Mesothelial cell of epicardium (in vitro differentiated cells): ENCODE measurements at regions not wholly inside any gene's neighbourhood (a gene's known extent, or its start where the extent isn't known, plus 50 kb on each side); places are given as distances from the start of the nearest gene placed in this dataset.

Experiments
- DNase-seq, 2 experiments: peaks; one replicate each; pipeline ENCODE4 v3.0.0; 2021; ENCODE audit warnings: low spot score in 2 of 2; ENCODE audit not compliant: unreplicated experiment in 2 of 2
- H3K27ac Mint-ChIP-seq: 2 replicates; pipeline ENCODE4 v1.8.0; 2021; ENCODE audit warnings: mixed read lengths
- H3K27me3 Mint-ChIP-seq: 2 replicates; pipeline ENCODE4 v1.8.0; 2021; ENCODE audit warnings: low read depth, mixed read lengths
- H3K36me3 Mint-ChIP-seq: 2 replicates; pipeline ENCODE4 v1.8.0; 2021; ENCODE audit warnings: mixed read lengths
- H3K4me1 Mint-ChIP-seq: 2 replicates; pipeline ENCODE4 v1.8.0; 2021; ENCODE audit warnings: mixed read lengths
- H3K4me3 Mint-ChIP-seq: 2 replicates; pipeline ENCODE4 v1.8.0; 2021; ENCODE audit warnings: mild to moderate bottlenecking, moderate library complexity, mixed read lengths
- H3K9me3 Mint-ChIP-seq: 2 replicates; pipeline ENCODE4 v1.8.0; 2021; ENCODE audit warnings: mixed read lengths
- TF ChIP-seq, protein P1 (sequence below): fragments of 200-600 bp; sonication (generic); IDR thresholded peaks from one replicate; pipeline ENCODE4 v1.5.0; 2021; ENCODE audit warnings: antibody characterized with exemption; ENCODE audit not compliant: unreplicated experiment

DNA sequence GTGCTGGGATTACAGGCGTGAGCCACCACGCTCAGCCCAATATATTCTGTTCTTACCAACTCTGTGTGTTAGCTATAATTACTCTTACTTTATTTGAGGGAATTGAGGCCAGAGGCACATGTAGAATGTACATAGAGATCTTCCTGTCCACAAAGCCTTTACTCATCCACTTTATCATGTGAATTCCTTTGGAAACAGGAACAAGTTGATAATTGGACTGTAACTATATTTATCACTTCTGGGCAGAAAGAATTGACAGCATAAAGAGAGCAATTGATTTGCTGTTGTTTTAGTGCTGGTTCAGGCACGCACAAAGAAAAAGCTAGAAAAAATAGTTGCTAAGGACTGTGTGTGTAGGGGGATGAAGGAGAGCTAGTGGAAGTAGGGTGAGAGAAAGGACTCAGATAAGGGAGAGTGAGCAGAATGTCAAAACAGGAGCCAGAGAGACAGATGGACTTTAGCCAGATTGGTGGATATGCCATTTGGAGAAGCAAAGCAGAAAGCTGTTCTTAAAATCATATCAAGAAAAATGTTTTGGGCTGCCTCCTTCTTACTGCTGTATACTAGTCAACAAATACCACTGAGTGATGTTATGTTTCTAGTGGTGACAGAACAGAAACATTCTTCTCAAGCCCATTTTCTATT is 929.8 kb upstream of the CNTN5 start:
- Mint-ChIP-seq H3K36me3 (no peaks in the 10 kb centered on the region), H3K27ac (peak overlapping the region; percentile 16), H3K9me3 (no peaks in the 10 kb centered on the region), H3K4me3 (no peak overlapping the region), H3K4me1 (peaks cover 6% of the 10 kb centered on the region), H3K27me3 (no peaks in the 10 kb centered on the region)
- DNase-seq: no peak
- TF ChIP-seq, protein P1, sequence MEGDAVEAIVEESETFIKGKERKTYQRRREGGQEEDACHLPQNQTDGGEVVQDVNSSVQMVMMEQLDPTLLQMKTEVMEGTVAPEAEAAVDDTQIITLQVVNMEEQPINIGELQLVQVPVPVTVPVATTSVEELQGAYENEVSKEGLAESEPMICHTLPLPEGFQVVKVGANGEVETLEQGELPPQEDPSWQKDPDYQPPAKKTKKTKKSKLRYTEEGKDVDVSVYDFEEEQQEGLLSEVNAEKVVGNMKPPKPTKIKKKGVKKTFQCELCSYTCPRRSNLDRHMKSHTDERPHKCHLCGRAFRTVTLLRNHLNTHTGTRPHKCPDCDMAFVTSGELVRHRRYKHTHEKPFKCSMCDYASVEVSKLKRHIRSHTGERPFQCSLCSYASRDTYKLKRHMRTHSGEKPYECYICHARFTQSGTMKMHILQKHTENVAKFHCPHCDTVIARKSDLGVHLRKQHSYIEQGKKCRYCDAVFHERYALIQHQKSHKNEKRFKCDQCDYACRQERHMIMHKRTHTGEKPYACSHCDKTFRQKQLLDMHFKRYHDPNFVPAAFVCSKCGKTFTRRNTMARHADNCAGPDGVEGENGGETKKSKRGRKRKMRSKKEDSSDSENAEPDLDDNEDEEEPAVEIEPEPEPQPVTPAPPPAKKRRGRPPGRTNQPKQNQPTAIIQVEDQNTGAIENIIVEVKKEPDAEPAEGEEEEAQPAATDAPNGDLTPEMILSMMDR: no peak

DNA sequence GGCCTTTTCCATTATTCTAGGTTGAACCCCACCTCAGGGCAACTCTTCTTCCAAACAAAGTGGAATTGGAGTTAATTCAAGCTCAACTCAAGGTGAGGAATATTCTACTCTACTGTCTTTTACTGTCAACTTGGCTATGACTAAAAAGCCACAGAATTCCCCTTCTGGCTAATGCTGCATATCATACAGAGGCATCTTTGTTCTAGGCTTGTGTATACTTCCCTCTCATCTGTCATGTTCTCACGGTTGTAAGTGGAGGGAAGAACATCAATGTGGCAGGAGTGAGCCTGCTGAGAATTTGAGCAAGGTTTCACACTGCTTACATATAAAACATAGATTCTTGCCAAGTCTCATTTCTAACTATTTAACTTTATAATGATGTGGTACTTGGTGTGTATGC is 921.4 kb upstream of the CNTN5 start:
- Mint-ChIP-seq H3K4me1 (no peaks in the 10 kb centered on the region), H3K9me3 (peaks cover 10% of the 10 kb centered on the region), H3K4me3 (no peak overlapping the region), H3K27ac (no peak overlapping the region), H3K27me3 (no peaks in the 10 kb centered on the region), H3K36me3 (peaks cover 3% of the 10 kb centered on the region)
- no peak for DNase-seq
- TF ChIP-seq, protein P1: no peak

DNA sequence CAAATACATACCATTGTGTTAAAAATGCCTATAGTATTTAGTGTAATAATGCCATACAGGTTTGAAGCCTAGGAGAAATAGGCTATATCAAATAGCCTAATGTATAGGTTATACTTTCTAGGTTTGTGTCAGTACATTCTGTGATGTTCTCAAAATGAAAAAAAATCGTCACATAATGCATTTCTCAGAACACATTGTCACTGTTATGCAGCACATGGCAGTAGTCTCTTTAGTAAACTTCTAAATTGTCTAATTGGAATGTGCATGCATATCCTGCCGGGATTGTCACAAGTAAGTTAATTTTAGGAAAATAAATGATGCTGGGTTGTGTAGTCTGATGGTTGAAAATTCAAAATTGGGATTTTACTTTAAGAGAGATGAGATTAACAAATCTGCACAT is 920.1 kb upstream of the CNTN5 start:
- no peak overlapping the region for H3K4me3 Mint-ChIP-seq
- no peaks in the 10 kb centered on the region for H3K27me3 Mint-ChIP-seq
- TF ChIP-seq, protein P1: no peak
- H3K9me3 Mint-ChIP-seq: peaks cover 10% of the 10 kb centered on the region
- no peak for DNase-seq
- peaks cover 3% of the 10 kb centered on the region for H3K36me3 Mint-ChIP-seq
- H3K4me1 Mint-ChIP-seq: no peaks in the 10 kb centered on the region
- H3K27ac Mint-ChIP-seq: no peak overlapping the region

DNA sequence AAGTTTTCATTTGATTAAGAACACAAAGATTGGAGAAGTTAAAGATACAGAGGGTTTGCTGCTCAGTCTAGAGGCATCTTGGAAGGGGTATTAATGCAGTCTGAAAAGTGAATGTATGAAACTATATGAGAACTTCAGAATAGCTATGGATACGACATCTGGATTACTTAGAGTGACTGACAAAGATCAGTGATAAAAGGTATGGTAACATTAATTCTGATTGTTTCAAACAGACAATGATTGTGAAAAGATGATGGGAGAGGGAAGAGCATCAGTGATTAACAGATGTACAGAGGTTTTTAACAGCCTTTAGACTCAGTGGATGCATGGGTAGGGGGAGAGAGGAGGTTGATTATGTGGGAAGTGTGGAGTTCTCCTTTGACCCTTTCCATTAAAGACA is 919.4 kb upstream of the CNTN5 start:
- H3K4me1 Mint-ChIP-seq: no peaks in the 10 kb centered on the region
- no peak overlapping the region for H3K4me3 Mint-ChIP-seq
- TF ChIP-seq, protein P1: no peak
- peaks cover 10% of the 10 kb centered on the region for H3K9me3 Mint-ChIP-seq
- no peak overlapping the region for H3K27ac Mint-ChIP-seq
- peaks cover 3% of the 10 kb centered on the region for H3K36me3 Mint-ChIP-seq
- H3K27me3 Mint-ChIP-seq: no peaks in the 10 kb centered on the region
- no peak for DNase-seq

DNA sequence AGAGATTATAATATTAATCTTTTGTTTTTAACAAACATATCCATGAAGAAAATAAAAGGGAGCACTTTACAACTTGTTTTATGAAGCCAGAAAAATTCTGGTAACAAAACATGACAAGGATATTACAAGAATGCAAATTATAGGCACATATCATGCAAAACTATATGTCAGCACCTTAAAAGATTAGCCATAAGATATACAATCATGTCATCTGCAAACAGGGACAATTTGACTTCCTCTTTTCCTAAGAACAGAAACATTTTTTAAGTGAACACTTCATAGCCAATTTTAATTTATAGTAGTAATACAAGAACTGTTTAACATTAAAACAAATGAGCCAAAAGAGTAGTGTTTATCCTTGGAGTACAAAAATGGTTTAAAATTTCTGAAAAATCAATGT is 916.5 kb upstream of the CNTN5 start:
- peaks cover 3% of the 10 kb centered on the region for H3K4me1 Mint-ChIP-seq
- H3K27me3 Mint-ChIP-seq: no peaks in the 10 kb centered on the region
- no peak overlapping the region for H3K27ac Mint-ChIP-seq
- H3K36me3 Mint-ChIP-seq: peaks cover 3% of the 10 kb centered on the region
- peaks cover 10% of the 10 kb centered on the region for H3K9me3 Mint-ChIP-seq
- TF ChIP-seq, protein P1: no peak
- DNase-seq: no peak
- H3K4me3 Mint-ChIP-seq: no peak overlapping the region

DNA sequence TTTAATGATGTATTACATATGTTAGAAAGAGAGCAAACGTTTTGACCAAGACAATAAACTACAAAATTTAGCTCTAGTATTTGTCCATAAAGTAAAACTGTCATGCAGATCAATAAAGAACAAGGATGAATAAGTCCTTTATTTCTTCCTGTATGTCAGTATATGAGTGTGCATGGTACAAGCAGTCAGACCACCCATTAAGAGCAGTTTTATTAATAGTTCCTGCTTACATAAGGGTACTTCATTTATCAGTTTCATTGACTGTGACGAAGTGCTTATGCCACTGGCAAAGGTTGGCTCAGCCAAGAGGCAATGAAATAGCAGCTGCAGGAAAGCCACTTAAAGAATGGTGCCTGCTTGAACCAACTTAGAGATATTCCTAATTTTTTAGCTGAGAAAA is 913.0 kb upstream of the CNTN5 start:
- Mint-ChIP-seq H3K36me3 (no peaks in the 10 kb centered on the region), H3K27me3 (no peaks in the 10 kb centered on the region), H3K27ac (no peak overlapping the region), H3K4me3 (no peak overlapping the region), H3K9me3 (no peaks in the 10 kb centered on the region), H3K4me1 (peaks cover 8% of the 10 kb centered on the region)
- DNase-seq: no peak
- TF ChIP-seq, protein P1: no peak
